ENCODE measurements at regions not wholly inside any gene's neighbourhood (a gene's known extent, or its start where the extent isn't known, plus 50 kb on each side); places are given as distances from the start of the nearest gene placed in this dataset.
"Not testable (repeated sequence)": the region's sequence is repeated elsewhere in the genome, so short reads cannot be mapped to it uniquely, and the experiment has no call there.

DNA sequence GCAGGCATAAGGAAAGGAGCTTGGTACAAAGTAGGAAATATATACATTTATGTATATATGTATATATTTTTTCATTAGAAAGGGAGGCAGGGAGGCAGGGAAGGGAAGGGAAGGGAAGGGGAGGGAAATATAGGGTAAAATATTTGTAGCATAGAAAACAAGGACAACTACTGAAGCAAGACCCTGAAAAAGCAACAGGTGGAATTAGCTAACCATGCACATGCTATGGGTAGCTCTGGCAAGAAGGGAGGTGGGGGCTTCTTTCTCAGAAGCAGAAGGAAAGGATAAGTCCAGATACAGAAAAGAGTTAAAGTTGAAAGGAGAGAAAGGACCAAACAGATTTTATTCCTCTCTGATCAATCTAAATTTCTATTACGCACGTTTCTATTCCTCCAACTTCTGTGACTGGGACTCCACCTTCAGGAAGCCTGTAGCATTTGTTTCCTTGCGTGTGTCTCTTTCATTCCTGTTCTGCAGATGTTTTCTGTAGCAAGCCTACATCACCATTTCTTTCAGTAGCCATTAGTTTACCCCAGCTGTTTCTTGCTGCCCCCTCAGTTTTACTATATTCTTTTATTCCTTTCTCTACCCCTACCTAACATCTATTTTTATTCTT, 82.9 kb downstream of the OR13H1 start:
- no peak for DNase-seq (ENCODE audit: low spot score)
- TF ChIP-seq, protein P1, sequence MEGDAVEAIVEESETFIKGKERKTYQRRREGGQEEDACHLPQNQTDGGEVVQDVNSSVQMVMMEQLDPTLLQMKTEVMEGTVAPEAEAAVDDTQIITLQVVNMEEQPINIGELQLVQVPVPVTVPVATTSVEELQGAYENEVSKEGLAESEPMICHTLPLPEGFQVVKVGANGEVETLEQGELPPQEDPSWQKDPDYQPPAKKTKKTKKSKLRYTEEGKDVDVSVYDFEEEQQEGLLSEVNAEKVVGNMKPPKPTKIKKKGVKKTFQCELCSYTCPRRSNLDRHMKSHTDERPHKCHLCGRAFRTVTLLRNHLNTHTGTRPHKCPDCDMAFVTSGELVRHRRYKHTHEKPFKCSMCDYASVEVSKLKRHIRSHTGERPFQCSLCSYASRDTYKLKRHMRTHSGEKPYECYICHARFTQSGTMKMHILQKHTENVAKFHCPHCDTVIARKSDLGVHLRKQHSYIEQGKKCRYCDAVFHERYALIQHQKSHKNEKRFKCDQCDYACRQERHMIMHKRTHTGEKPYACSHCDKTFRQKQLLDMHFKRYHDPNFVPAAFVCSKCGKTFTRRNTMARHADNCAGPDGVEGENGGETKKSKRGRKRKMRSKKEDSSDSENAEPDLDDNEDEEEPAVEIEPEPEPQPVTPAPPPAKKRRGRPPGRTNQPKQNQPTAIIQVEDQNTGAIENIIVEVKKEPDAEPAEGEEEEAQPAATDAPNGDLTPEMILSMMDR (IDR thresholded peaks at IDR 0.05; ENCODE audit: extremely low read depth, missing control alignments) = no peak

DNA sequence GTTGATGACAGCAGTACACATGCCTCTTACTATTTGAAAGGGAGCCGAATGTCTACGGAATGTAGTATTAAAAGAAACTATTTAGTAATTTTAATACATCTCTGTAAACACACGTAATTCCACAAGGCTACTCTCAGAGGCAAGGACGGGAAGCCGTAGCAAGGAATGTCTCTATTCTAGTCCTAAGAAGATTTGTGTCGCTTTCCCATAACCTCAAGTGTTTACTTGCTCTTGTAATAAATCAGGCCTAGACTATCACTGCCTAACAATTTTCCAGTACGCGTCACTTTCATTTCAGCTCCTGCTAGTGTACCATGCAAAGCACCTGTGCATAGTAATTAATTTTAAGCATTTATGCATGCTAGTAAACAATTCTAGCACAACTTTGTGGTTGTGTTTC, 86.7 kb downstream of the OR13H1 start:
- TF ChIP-seq, protein P1 (IDR thresholded peaks at IDR 0.05; ENCODE audit: extremely low read depth, missing control alignments) = no peak
- no peak for DNase-seq (ENCODE audit: low spot score)

DNA sequence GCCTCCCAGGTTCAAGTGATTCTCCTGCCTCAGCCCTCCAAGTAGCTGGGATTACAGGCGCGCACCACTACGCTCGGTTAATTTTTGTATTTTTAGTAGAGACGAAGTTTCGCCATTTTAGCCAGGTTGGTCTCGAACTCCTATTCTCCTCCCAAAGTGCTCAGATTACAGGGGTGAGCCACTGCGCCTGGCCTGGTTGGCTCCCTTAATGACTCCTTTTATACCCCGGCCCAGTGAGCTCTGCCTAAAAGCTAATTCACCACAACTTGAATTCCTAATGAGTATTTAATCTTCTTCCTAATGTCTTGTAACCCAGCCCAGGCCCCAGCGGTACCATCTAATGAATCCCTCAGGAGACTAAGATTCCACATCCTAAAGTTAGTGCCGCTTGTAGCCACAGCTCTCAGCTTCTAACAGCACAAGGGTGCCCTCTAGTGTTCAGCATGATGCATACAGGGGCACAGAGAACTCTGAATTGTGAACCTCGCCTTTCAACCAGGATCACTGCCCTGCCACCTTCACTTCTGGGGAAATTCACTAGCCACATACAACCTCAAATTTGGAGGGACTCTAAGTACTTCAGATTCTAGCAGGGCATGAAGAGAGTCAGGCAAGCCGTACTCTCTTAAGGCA, 89.5 kb downstream of the OR13H1 start:
- TF ChIP-seq, protein P1 (IDR thresholded peaks at IDR 0.05; ENCODE audit: extremely low read depth, missing control alignments) = peak; percentile 57
- peak; percentile 20 for DNase-seq (ENCODE audit: low spot score)

DNA sequence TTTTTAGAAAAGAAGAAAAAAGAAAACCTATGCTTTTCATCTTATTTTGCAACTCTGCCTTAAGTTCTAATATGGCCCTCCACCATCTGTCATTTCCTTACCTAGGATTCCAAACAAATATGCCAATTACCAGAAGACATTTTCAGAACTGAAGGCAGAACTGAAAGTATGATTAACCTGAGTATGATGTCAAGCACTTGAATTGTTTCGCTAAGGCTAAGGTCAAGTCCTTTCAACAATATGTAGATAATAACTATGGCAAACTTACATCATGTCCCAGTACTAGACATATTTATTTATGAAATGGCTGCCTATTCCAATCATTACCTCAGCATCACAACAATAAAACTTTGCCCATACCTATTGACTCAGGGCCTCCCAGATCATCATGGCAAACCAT, 91.0 kb downstream of the OR13H1 start:
- DNase-seq (ENCODE audit: low spot score) = no peak

DNA sequence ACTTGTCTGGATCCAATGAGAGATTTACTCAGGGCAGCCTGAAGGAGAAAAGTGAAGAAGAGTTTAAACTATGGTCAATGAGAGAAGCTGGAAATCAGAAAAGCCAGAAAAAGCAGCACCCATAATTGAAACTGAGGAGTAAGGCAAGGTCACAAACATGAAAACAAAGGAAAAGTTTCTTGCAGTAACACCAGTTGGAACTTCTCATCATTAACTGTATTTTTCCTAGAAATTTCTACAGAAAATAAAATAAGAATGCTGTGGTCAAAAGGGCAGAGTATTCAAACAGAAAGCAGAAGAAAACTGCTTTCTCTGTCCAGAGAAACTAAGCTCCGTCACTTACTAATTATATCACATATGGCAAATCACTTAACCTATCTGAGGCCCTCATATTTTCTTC, 102.2 kb downstream of the OR13H1 start:
- TF ChIP-seq, protein P1 (IDR thresholded peaks at IDR 0.05; ENCODE audit: extremely low read depth, missing control alignments) = no peak
- DNase-seq (ENCODE audit: low spot score) = no peak

More for the DNA sequence above, 91.0 kb downstream of the OR13H1 start:
- TF ChIP-seq, protein P1 (IDR thresholded peaks at IDR 0.05; ENCODE audit: extremely low read depth, missing control alignments) = no peak

DNA sequence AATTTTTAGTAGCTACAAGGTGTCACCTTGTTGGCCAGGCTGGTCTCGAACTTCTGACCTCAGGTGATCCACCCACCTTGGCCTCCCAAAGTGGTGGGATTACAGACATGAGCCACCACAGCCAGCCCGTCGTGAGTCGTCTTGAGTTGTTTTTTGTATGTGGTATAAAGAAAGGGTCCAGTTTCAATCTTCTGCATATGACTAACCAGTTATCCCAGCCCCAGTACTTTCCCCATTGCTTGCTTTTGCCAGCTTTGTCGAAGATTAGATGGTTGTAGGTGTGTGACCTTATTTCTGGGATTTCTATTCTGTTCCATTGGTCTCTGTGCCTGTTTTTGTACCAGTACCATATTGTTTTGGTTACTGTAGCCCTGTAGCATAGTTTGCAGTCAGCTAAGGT, 105.9 kb downstream of the OR13H1 start:
- TF ChIP-seq, protein P1 (IDR thresholded peaks at IDR 0.05; ENCODE audit: extremely low read depth, missing control alignments) = no peak
- DNase-seq (ENCODE audit: low spot score) = no peak

DNA sequence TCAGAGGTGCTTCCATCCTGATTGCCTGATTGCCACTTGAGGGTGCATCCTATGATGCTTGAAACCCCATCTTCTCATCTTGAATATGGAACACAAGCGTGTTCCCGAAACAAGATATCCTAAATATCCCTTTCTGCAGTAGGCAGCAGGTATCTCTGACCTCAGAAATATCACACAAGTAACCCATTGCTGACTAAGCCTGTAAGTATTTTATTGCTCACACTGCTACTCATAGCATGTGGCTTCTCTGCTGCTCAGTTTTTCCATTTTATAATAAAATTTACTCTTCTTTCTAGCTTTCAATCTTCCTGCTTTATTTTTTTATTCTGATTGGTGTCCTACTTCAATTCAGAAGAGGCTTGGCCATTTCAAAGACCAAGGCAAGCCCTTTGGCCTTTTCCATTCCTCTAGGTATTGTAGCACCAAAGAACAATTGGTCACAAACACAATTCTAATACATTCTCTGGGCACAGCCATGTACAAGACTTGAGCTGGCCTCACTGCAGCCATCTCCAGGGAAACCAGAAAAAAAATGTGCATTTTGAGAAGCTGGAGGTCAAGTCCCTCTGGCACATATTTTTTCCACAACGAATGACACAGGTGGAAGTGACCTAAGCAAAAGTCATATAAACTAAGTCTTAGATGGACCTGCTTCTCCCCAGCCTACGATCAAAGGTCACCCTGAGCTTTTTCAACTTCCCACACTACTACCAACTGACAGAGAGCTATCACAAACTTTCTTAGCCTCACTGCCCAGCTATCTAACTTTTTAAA, 107.0 kb downstream of the OR13H1 start:
- TF ChIP-seq, protein P1 (IDR thresholded peaks at IDR 0.05; ENCODE audit: extremely low read depth, missing control alignments) = no peak
- no peak for DNase-seq (ENCODE audit: low spot score)

DNA sequence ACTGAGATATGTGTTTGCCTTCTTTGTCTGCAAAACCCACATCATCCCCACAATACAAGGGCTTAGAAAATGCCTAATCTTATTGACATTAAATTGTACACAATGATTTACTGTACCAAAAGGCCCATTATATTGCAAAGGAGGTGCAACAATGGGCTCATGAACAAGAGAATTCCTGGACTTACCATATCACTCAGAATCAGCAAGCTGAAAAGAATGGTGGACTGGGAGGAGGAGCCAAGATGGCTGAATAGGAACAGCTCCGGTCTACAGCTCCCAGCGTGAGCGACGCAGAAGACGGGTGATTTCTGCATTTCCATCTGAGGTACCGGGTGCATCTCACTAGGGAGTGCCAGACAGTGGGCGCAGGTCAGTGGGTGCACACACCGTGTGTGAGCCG, 119.9 kb downstream of the OR13H1 start:
- not testable (repeated sequence) for DNase-seq (ENCODE audit: low spot score)
